Liver (tissue), 8 donors: ENCODE measurements at regions not wholly inside any gene's neighbourhood (a gene's known extent, or its start where the extent isn't known, plus 50 kb on each side); places are given as distances from the start of the nearest gene placed in this dataset.

ENCODE experiments used
- DNase-seq: peaks from one replicate; pipeline ENCODE4 v3.0.0-alpha.2; 2017; ENCODE audit warnings: low spot score
- H3K27ac ChIP-seq, 2 donors: one replicate each; pipeline ENCODE4 v1.7.0; 2013; ENCODE audit warnings: inconsistent platforms in 2 of 2, low read length in 2 of 2, control low read depth in 1 of 2, low read depth in 1 of 2, mild to moderate bottlenecking in 1 of 2
- H3K27me3 ChIP-seq, 4 donors: one replicate each; pipeline versions ENCODE4 v1.6.1 to v1.7.0; 2013; ENCODE audit warnings: low read length in 3 of 4, inconsistent platforms in 1 of 4, mild to moderate bottlenecking in 1 of 4, moderate library complexity in 1 of 4; ENCODE audit not compliant: control insufficient read depth in 4 of 4, insufficient read depth in 4 of 4
- H3K36me3 ChIP-seq, 4 donors: one replicate each; pipeline versions ENCODE4 v1.6.1 to v1.7.0; 2013; ENCODE audit warnings: low read length in 3 of 4, mild to moderate bottlenecking in 3 of 4, low read depth in 1 of 4, moderate library complexity in 1 of 4; ENCODE audit not compliant: control insufficient read depth in 4 of 4, insufficient read depth in 3 of 4
- H3K4me1 ChIP-seq, 4 donors: one replicate each; pipeline versions ENCODE4 v1.6.1 to v1.7.0; 2013; ENCODE audit warnings: low read length in 3 of 4, mild to moderate bottlenecking in 3 of 4, moderate library complexity in 1 of 4; ENCODE audit not compliant: control insufficient read depth in 4 of 4, insufficient read depth in 4 of 4
- H3K4me3 ChIP-seq, 3 donors: one replicate each; pipeline versions ENCODE4 v1.6.1 to v1.7.0; 2013; ENCODE audit warnings: low read length in 3 of 3, control low read depth in 1 of 3, low read depth in 1 of 3, mild to moderate bottlenecking in 1 of 3
- H3K9ac ChIP-seq, 2 donors: one replicate each; pipeline ENCODE4 v1.7.0; 2013; ENCODE audit warnings: low read length in 2 of 2, mild to moderate bottlenecking in 2 of 2, moderate library complexity in 2 of 2, control low read depth in 1 of 2, low read depth in 1 of 2
- H3K9me3 ChIP-seq, 4 donors: one replicate each; pipeline versions ENCODE4 v1.6.1 to v1.7.0; 2013; ENCODE audit warnings: low read length in 3 of 4; ENCODE audit not compliant: control insufficient read depth in 4 of 4
- EGR1 ChIP-seq, 2 donors: IDR thresholded peaks; 2 replicates each; pipeline ENCODE4 v1.6.1; 2016 to 2018; ENCODE audit warnings: antibody characterized with exemption in 2 of 2, low read depth in 2 of 2
- FOXA1 ChIP-seq: IDR thresholded peaks from 2 replicates; pipeline ENCODE4 v1.6.1; 2016; ENCODE audit warnings: antibody characterized with exemption
- GABPA ChIP-seq, 2 donors: IDR thresholded peaks in 1 of 2; conservative IDR thresholded peaks in 1 of 2; 2 replicates each; pipeline ENCODE4 v1.6.1; 2016; ENCODE audit warnings: antibody characterized with exemption in 2 of 2, mild to moderate bottlenecking in 1 of 2, moderate library complexity in 1 of 2
- HNF4A ChIP-seq, 2 donors: conservative IDR thresholded peaks; 2 replicates each; pipeline ENCODE4 v1.6.1; 2016; ENCODE audit warnings: antibody characterized with exemption in 2 of 2, mild to moderate bottlenecking in 2 of 2
- HNF4G ChIP-seq: IDR thresholded peaks from 2 replicates; pipeline ENCODE4 v1.6.1; 2016; ENCODE audit warnings: antibody characterized with exemption
- JUND ChIP-seq, 2 donors: IDR thresholded peaks; 2 replicates each; pipeline ENCODE4 v1.6.1; 2016; ENCODE audit warnings: antibody characterized with exemption in 2 of 2
- NR2F2 ChIP-seq: IDR thresholded peaks from 2 replicates; pipeline ENCODE4 v1.6.1; 2016; ENCODE audit warnings: antibody characterized with exemption
- RAD21 ChIP-seq, 2 donors: IDR thresholded peaks; 2 replicates each; pipeline ENCODE4 v1.6.1; 2016; ENCODE audit warnings: antibody characterized with exemption in 2 of 2, mild to moderate bottlenecking in 2 of 2
- REST ChIP-seq: IDR thresholded peaks from 2 replicates; pipeline ENCODE4 v1.6.1; 2016; ENCODE audit warnings: antibody characterized with exemption, mild to moderate bottlenecking
- RXRA ChIP-seq, 2 donors: IDR thresholded peaks; 2 replicates each; pipeline ENCODE4 v1.6.1; 2017 to 2018; ENCODE audit warnings: antibody characterized with exemption in 2 of 2, mild to moderate bottlenecking in 1 of 2
- SP1 ChIP-seq: IDR thresholded peaks from 2 replicates; pipeline ENCODE4 v1.6.1; 2018; ENCODE audit warnings: antibody characterized with exemption, mild to moderate bottlenecking
- TAF1 ChIP-seq: conservative IDR thresholded peaks from 2 replicates; pipeline ENCODE4 v1.6.1; 2016; ENCODE audit warnings: antibody characterized with exemption, mild to moderate bottlenecking
- YY1 ChIP-seq: IDR thresholded peaks from 2 replicates; pipeline ENCODE4 v1.6.1; 2016; ENCODE audit warnings: antibody characterized with exemption, mild to moderate bottlenecking
- WGBS: extraction: QIAGEN DNeasy Blood & Tissue Kit; methylation state at CpG from one replicate; pipeline ENCODE4 v1.1.7; 2013; 5-methylcytosine and 5-hydroxymethylcytosine counted together
- TF ChIP-seq, protein P1 (sequence below): IDR thresholded peaks from 2 replicates; pipeline ENCODE4 v1.6.1; 2016; ENCODE audit warnings: antibody characterized with exemption
- TF ChIP-seq, protein P2 (sequence below): fragments of 150-350 bp; IDR thresholded peaks from 2 replicates; pipeline ENCODE4 v1.5.1; 2017; ENCODE audit warnings: improper control_type of control experiment, low read depth, low read length; ENCODE audit not compliant: missing input control
- TF ChIP-seq, protein P3 (sequence below): IDR thresholded peaks from 2 replicates; pipeline ENCODE4 v1.6.1; 2016; ENCODE audit warnings: antibody characterized with exemption
- donor health status: healthy.
- donor health status: healthy.
- donor health status: healthy.
- donor health status: healthy.
- donor health status: healthy.

GRCh38 chr1:199489594-199489993 lies 537.9 kb upstream of the NR5A2 start:
- DNase-seq, result no peak
- no peaks in the 10 kb centered on the region for H3K27me3 ChIP-seq
- peaks cover 0 to 5% (median 0%) of the 10 kb centered on the region in 4 donors for H3K4me1 ChIP-seq
- no peak overlapping the region for H3K9ac ChIP-seq
- H3K36me3 ChIP-seq, result no peaks in the 10 kb centered on the region
- no peak overlapping the region for H3K4me3 ChIP-seq
- H3K9me3 ChIP-seq, result peaks cover 0 to 6% (median 2%) of the 10 kb centered on the region in 4 donors
- WGBS, result 85% methylated on average over 3 of the region's 3 CpGs
- no peak overlapping the region for H3K27ac ChIP-seq
- TF ChIP-seq HNF4A (conservative IDR thresholded peaks at IDR 0.05) (no peak), SP1 (no peak), RAD21 (IDR thresholded peaks at IDR 0.05) (no peak)

GRCh38 chr1:199490769-199491527 lies 536.6 kb upstream of the NR5A2 start:
- Histone ChIP-seq H3K9ac (no peak overlapping the region), H3K4me3 (no peak overlapping the region), H3K27ac (no peak overlapping the region), H3K27me3 (no peaks in the 10 kb centered on the region), H3K4me1 (peaks cover 0 to 5% (median 0%) of the 10 kb centered on the region in 4 donors), H3K9me3 (peaks cover 0 to 11% (median 2%) of the 10 kb centered on the region in 4 donors), H3K36me3 (no peaks in the 10 kb centered on the region)
- TF ChIP-seq GABPA (IDR thresholded peaks at IDR 0.05 in 1 of 2, conservative IDR thresholded peaks at IDR 0.05 in 1 of 2) (no peak), TAF1 (no peak), YY1 (no peak), RXRA (IDR thresholded peaks at IDR 0.05) (no peak), SP1 (no peak), HNF4G (no peak)
- TF ChIP-seq, protein P1, sequence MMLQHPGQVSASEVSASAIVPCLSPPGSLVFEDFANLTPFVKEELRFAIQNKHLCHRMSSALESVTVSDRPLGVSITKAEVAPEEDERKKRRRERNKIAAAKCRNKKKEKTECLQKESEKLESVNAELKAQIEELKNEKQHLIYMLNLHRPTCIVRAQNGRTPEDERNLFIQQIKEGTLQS, result no peak
- TF ChIP-seq, protein P2, sequence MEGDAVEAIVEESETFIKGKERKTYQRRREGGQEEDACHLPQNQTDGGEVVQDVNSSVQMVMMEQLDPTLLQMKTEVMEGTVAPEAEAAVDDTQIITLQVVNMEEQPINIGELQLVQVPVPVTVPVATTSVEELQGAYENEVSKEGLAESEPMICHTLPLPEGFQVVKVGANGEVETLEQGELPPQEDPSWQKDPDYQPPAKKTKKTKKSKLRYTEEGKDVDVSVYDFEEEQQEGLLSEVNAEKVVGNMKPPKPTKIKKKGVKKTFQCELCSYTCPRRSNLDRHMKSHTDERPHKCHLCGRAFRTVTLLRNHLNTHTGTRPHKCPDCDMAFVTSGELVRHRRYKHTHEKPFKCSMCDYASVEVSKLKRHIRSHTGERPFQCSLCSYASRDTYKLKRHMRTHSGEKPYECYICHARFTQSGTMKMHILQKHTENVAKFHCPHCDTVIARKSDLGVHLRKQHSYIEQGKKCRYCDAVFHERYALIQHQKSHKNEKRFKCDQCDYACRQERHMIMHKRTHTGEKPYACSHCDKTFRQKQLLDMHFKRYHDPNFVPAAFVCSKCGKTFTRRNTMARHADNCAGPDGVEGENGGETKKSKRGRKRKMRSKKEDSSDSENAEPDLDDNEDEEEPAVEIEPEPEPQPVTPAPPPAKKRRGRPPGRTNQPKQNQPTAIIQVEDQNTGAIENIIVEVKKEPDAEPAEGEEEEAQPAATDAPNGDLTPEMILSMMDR, result no peak
- WGBS, result 90% methylated on average over 2 of the region's 2 CpGs
- no peak for DNase-seq

- TF ChIP-seq NR2F2 (no peak), REST (no peak), RXRA (IDR thresholded peaks at IDR 0.05) (no peak), YY1 (no peak), EGR1 (IDR thresholded peaks at IDR 0.05; ENCODE audit: low read depth in 2 of 2) (no peak), GABPA (IDR thresholded peaks at IDR 0.05 in 1 of 2, conservative IDR thresholded peaks at IDR 0.05 in 1 of 2) (no peak), JUND (IDR thresholded peaks at IDR 0.05) (no peak), HNF4A (conservative IDR thresholded peaks at IDR 0.05) (no peak), HNF4G (no peak), TAF1 (no peak), FOXA1 (no peak), RAD21 (IDR thresholded peaks at IDR 0.05) (no peak)
- TF ChIP-seq, protein P3, sequence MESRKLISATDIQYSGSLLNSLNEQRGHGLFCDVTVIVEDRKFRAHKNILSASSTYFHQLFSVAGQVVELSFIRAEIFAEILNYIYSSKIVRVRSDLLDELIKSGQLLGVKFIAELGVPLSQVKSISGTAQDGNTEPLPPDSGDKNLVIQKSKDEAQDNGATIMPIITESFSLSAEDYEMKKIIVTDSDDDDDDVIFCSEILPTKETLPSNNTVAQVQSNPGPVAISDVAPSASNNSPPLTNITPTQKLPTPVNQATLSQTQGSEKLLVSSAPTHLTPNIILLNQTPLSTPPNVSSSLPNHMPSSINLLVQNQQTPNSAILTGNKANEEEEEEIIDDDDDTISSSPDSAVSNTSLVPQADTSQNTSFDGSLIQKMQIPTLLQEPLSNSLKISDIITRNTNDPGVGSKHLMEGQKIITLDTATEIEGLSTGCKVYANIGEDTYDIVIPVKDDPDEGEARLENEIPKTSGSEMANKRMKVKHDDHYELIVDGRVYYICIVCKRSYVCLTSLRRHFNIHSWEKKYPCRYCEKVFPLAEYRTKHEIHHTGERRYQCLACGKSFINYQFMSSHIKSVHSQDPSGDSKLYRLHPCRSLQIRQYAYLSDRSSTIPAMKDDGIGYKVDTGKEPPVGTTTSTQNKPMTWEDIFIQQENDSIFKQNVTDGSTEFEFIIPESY, result no peak
- TF ChIP-seq, protein P2, result no peak
- Histone ChIP-seq H3K4me1 (peaks cover 0 to 5% (median 0%) of the 10 kb centered on the region in 4 donors), H3K36me3 (no peaks in the 10 kb centered on the region), H3K27me3 (no peaks in the 10 kb centered on the region), H3K27ac (no peak overlapping the region), H3K9ac (no peak overlapping the region), H3K4me3 (no peak overlapping the region), H3K9me3 (peaks cover 0 to 11% (median 2%) of the 10 kb centered on the region in 4 donors)
- DNase-seq, result no peak
- 94% methylated on average over 3 of the region's 3 CpGs for WGBS
Measured at GRCh38 chr1:199495432-199495831, 532.1 kb upstream of the NR5A2 start.
